ENCODE measurements at regions not wholly inside any gene's neighbourhood (a gene's known extent, or its start where the extent isn't known, plus 50 kb on each side); places are given as distances from the start of the nearest gene placed in this dataset.
"Not testable (repeated sequence)": the region's sequence is repeated elsewhere in the genome, so short reads cannot be mapped to it uniquely, and the experiment has no call there.

DNA sequence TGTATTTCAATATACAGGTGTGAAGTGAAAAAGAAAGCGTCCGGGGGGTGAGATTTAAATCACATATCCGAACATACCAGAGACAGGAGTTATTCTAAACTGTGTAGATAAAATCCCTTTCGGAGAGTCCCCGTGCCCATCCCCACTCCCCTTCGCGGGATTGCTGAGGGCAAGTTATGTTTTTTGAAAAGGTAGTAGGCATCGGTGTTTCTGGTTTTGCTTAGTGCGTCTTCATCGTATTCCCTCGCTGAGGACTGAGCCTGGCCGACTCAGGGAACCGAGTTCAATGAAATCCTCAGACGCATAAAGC lies 583.4 kb downstream of the ZEB2 start:
- peaks cover 0 to 6% of the 10 kb centered on the region in 2 donors for H3K4me1 Mint-ChIP-seq (ENCODE audit: low read depth in 2 of 2)
- no peak for DNase-seq
- H3K36me3 Mint-ChIP-seq (ENCODE audit: insufficient read depth) = no peaks in the 10 kb centered on the region
- no peak for ATAC-seq (replicated peaks)
- H3K27me3 Mint-ChIP-seq = peaks cover 31 to 39% of the 10 kb centered on the region in 2 donors
- H3K4me3 Mint-ChIP-seq = peak overlapping the region; percentile 63 to 72
- H3K27ac Mint-ChIP-seq = no peak overlapping the region
- no peaks in the 10 kb centered on the region for H3K9me3 Mint-ChIP-seq

DNA sequence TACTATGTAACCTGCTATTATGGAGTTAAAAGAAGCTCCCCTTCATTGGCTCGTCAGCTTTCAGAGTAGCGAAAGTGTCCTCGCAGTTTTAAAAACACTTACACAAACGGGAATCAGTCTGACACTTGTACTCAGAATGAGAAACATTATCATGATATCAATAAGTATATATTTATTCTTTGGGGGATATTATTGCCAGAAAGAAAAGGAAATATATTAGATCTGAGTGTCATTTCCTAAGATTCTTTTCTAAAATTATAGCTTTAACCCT lies 584.5 kb downstream of the ZEB2 start:
- DNase-seq (no peak), ATAC-seq (replicated peaks) (no peak)
- Mint-ChIP-seq H3K27me3 (peaks cover 31 to 39% of the 10 kb centered on the region in 2 donors), H3K4me3 (no peak overlapping the region), H3K4me1 (ENCODE audit: low read depth in 2 of 2) (peaks cover 0 to 6% of the 10 kb centered on the region in 2 donors), H3K9me3 (no peaks in the 10 kb centered on the region), H3K36me3 (ENCODE audit: insufficient read depth) (no peaks in the 10 kb centered on the region), H3K27ac (no peak overlapping the region)

DNA sequence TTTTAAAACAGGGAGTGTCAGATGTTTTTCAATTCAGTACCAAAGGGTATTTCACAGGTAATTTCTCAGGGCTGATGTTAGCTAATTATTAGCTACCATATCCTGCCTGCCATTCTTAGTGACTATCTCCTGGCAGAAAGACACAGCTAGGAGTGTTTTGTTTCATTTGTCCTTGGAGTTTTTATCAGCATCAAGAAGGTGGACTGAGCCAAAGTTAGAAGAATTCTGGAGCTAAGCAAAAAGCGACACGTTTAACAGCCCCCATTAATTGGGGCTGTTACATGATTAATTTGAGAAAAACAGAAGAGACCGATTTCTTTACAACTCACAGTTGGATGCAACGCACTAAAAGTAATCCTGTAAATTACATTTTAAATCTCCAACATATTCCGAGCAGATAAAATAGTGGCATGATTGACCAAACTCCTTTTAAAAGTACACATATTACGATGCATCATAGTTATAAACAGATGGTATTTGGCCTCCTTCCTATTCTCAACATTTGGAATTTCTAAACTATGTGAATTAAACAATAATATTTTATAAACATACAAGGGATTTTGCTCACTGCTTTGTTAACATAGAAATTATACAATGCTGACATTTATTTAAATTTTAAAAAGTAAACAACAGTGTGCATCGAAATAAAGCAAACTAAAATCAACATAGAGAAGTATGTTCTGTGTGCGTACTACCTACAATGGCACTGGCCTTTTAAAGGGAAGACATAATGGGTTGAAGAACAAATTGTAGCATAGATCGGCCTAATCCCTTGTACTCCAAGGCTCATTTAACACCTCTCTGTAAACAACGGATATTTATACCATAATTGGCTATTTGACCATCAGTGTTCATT lies 585.1 kb downstream of the ZEB2 start:
- no peaks in the 10 kb centered on the region for H3K9me3 Mint-ChIP-seq
- no peak overlapping the region for H3K4me3 Mint-ChIP-seq
- no peaks in the 10 kb centered on the region for H3K36me3 Mint-ChIP-seq (ENCODE audit: insufficient read depth)
- peaks cover 31 to 37% of the 10 kb centered on the region in 2 donors for H3K27me3 Mint-ChIP-seq
- DNase-seq (no peak), ATAC-seq (replicated peaks) (no peak)
- H3K27ac Mint-ChIP-seq = no peak overlapping the region
- peaks cover 0 to 6% of the 10 kb centered on the region in 2 donors for H3K4me1 Mint-ChIP-seq (ENCODE audit: low read depth in 2 of 2)

DNA sequence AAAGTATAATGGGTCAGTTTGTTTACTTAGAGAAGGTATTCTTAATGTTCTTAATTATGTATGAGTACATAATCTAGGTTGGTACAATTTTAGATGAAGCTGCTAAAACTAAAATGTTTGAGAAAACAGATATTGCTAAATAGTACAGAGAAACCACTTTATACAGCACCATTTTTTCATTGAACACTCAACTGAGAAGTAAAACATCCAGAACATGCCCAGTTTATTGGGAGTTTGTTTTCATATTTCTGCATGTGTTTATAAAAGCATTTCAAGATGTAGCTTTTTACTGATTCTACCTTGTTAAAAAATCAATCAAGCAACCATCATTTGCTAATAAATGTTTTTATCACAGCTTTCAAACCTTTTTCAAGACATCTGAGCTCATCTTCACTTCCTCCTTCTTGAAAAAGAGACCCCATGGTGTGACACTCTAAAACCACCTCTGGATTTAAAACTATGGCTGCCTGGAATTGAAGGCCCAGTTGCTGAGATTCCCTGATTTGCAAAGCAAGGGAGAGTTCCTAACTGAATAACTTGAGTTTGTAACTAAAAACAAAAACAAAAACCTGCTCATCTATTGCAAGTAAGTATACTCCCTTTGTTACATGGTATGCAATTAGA lies 585.9 kb downstream of the ZEB2 start:
- H3K27me3 Mint-ChIP-seq = peaks cover 30% of the 10 kb centered on the region in 2 donors
- no peak overlapping the region for H3K27ac Mint-ChIP-seq
- no peak for ATAC-seq (replicated peaks)
- H3K4me1 Mint-ChIP-seq (ENCODE audit: low read depth in 2 of 2) = peaks cover 0 to 6% of the 10 kb centered on the region in 2 donors
- H3K9me3 Mint-ChIP-seq = no peaks in the 10 kb centered on the region
- no peaks in the 10 kb centered on the region for H3K36me3 Mint-ChIP-seq (ENCODE audit: insufficient read depth)
- no peak for DNase-seq
- no peak overlapping the region for H3K4me3 Mint-ChIP-seq

DNA sequence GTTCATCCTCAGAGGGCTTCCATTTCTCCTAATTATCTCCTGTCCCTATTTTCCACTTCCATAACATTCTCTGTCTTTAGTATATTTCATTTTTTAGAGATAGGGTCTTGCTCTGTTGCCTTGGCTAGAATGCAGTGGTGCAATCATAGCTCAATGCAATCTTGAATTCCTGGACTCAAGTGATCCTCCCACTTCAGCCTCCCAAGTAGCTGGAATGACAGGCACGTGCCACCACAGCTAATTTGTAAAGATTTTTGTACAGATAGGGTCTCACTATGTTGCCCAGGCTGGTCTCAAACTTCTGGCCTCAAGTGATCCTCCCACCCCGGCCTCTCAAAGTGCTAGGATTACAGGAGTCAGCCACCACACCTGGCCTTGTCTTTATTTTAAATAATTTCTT lies 589.0 kb downstream of the ZEB2 start:
- Mint-ChIP-seq H3K4me3 (no peak overlapping the region), H3K9me3 (no peaks in the 10 kb centered on the region), H3K36me3 (ENCODE audit: insufficient read depth) (no peaks in the 10 kb centered on the region), H3K27me3 (peaks cover 16 to 24% of the 10 kb centered on the region in 2 donors), H3K4me1 (ENCODE audit: low read depth in 2 of 2) (no peaks in the 10 kb centered on the region), H3K27ac (no peak overlapping the region)
- DNase-seq = no peak
- no peak for ATAC-seq (replicated peaks)

DNA sequence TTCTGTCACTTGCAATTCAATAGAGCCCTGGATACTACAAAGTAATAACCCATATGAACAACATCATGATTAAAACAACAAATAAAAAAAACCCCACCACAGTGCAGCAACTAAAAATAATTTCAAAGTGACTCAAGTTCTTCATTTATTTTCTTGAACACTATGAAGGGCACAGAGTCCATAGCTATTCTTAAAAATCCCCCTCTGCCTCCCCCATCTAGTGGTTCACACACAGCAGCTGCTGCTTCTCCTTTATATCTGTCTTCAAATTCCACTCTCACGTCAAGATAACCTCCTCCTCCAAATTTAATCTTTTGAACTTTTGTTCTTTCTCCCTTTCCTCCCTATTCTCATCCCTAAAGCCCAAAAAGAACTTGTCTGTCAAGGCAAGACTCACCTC lies 591.3 kb downstream of the ZEB2 start:
- no peak overlapping the region for H3K4me3 Mint-ChIP-seq
- H3K9me3 Mint-ChIP-seq = no peaks in the 10 kb centered on the region
- no peaks in the 10 kb centered on the region for H3K36me3 Mint-ChIP-seq (ENCODE audit: insufficient read depth)
- DNase-seq (no peak), ATAC-seq (replicated peaks) (no peak)
- H3K27me3 Mint-ChIP-seq = peaks cover 8 to 21% of the 10 kb centered on the region in 2 donors
- no peaks in the 10 kb centered on the region for H3K4me1 Mint-ChIP-seq (ENCODE audit: low read depth in 2 of 2)
- H3K27ac Mint-ChIP-seq = no peak overlapping the region

DNA sequence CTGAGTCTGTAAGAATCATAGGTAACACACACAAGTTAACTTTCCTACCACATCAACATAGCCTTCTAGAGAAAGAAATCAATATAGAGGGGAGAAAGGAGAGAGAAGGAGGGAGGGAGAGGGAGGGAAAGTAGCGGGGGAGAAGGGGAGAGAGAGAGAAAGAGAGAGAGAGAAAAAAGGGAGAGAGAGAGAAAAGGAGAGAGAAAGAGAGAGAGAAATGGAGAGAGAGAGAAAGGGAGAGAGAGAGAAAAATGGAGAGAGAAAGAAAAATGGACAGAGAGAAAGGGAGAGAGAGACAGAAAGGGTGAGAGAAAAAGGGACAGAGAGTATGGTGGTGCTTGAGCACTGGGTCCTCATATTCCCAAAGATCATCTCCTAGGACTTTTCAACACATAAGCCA lies 591.7 kb downstream of the ZEB2 start:
- no peak for ATAC-seq (replicated peaks)
- no peak for DNase-seq
- Mint-ChIP-seq H3K4me1 (ENCODE audit: low read depth in 2 of 2) (no peaks in the 10 kb centered on the region), H3K27ac (no peak overlapping the region), H3K4me3 (no peak overlapping the region), H3K27me3 (peaks cover 8 to 21% of the 10 kb centered on the region in 2 donors), H3K36me3 (ENCODE audit: insufficient read depth) (no peaks in the 10 kb centered on the region), H3K9me3 (no peaks in the 10 kb centered on the region)

DNA sequence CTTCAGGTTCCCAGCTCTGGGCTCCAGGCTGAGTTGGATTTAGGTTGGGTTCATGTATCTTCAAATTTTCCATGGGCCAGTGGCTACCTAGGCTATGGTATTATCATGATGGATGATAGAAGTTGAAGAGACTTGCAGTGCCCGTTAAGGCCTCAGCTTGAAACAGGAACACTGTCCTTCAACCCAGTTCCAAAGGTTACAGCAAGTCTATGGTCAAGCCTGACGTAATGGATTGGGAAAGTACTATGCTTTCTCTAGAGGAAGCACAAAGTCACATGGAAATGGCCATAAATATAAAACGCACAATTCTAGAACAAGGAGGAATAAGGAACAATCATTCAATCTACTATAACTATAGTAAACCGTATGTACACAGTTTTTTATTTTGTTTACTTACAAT lies 593.2 kb downstream of the ZEB2 start:
- DNase-seq (no peak), ATAC-seq (replicated peaks) (no peak)
- H3K27ac Mint-ChIP-seq = no peak overlapping the region
- H3K4me3 Mint-ChIP-seq = no peak overlapping the region
- H3K27me3 Mint-ChIP-seq = peaks cover 1 to 14% of the 10 kb centered on the region in 2 donors
- H3K36me3 Mint-ChIP-seq (ENCODE audit: insufficient read depth) = no peaks in the 10 kb centered on the region
- H3K9me3 Mint-ChIP-seq = no peaks in the 10 kb centered on the region
- no peaks in the 10 kb centered on the region for H3K4me1 Mint-ChIP-seq (ENCODE audit: low read depth in 2 of 2)

DNA sequence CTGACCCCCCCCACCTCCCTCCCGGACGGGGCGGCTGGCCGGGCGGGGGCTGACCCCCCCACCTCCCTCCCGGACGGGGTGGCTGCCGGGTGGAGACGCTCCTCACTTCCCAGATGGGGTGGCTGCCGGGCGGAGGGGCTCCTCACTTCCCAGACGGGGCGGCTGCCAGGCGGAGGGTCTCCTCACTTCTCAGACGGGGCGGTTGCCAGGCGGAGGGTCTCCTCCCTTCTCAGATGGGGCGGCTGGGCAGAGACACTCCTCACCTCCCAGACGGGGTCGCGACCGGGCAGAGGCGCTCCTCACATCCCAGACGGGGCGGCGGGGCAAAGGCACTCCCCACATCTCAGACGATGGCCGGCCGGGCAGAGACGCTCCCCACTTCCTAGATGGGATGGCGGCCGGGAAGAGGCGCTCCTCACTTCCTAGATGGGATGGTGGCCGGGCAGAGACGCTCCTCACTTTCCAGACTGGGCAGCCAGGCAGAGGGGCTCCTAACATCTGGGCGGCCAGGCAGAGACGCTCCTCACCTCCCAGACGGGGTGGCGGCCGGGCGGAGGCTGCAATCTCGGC lies 597.6 kb downstream of the ZEB2 start:
- H3K4me1 Mint-ChIP-seq (ENCODE audit: low read depth in 2 of 2); DNase-seq; H3K4me3 Mint-ChIP-seq; H3K36me3 Mint-ChIP-seq (ENCODE audit: insufficient read depth); H3K27ac Mint-ChIP-seq; H3K27me3 Mint-ChIP-seq; ATAC-seq (replicated peaks): not testable (repeated sequence)
- H3K9me3 Mint-ChIP-seq = peaks cover 8 to 12% of the 10 kb centered on the region in 2 donors

DNA sequence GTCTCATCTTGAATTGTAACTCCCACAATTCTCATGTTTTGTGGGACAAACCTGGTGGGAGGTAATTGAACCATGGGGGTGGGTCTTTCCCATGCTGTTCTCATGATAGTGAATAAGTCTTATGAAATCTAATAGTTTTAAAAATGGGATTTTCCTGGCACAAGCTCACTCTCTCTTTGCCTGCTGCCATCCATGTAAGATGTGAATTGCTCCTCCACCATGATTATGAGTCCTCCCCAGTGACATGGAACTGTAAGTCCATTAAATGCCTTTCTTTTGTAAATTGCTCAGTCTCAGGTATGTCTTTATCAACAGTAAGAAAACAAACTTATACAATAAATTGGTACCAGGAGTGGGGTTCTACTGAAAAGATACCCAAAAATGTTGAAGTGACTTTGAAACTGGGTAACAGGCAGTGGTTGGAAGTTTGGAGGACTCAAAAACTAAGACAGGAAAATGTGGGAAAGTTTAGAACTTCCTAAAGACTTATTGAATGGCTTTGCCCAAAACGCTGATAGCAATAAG lies 601.4 kb downstream of the ZEB2 start:
- Mint-ChIP-seq H3K27me3 (no peaks in the 10 kb centered on the region), H3K27ac (no peak overlapping the region), H3K36me3 (ENCODE audit: insufficient read depth) (no peaks in the 10 kb centered on the region), H3K4me1 (ENCODE audit: low read depth in 2 of 2) (no peaks in the 10 kb centered on the region), H3K4me3 (no peak overlapping the region), H3K9me3 (peaks cover 8 to 12% of the 10 kb centered on the region in 2 donors)
- no peak for DNase-seq
- no peak for ATAC-seq (replicated peaks)

DNA sequence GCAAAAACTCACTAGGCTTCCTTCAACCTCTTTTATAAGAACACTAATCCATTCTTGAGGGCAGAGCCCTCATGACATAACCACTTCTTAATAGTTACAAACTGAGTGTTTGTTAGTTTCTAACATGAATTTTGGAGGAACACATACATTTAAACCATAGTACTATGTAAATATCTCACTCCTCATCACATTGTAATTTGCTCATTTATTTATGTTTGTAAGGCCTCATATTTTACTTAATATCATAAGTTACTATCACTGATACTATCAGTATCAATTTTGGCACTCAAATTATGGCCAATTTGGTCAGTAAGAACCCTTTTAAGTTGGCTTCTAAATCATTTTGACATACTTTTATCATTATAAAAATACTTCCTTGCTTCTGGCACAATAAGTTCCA lies 603.1 kb downstream of the ZEB2 start:
- no peak overlapping the region for H3K27ac Mint-ChIP-seq
- no peak for DNase-seq

DNA sequence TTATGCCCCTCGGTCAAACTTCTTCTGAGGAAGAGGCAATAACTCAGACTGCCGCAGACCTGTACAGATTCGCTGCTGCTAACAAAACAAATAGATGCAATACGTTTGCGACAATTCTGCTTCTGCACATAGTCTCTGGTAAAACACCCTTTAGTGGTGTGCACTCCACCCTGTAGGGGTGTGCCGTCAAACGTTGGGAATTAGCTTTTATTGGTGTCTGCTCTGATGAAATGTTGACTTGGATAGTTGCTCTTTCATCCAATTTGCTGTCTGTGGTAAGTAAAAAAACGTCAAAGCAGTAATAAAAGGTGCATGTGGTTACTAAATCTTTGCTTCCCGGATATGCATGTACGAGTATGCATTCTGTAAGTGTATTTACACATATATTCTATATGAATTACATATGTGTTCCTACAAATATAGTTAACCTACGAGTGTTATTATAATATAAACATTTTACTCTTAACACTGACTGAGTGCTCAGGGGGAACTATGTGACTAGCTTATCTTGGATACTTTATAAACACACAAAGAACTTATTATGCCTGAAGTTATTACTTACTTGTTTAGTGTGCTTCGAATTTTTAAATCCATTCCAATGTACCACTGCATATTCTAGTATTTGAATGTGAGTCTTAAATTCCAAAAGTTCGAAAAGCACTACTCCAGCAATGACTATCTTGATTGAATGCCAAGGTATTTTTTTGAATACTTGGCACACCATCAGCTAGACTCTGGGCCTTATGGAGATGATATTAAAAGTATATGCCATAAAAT lies 610.2 kb downstream of the ZEB2 start:
- no peak overlapping the region for H3K4me3 Mint-ChIP-seq
- H3K36me3 Mint-ChIP-seq (ENCODE audit: insufficient read depth) = peaks cover 4% of the 10 kb centered on the region
- H3K27ac Mint-ChIP-seq = no peak overlapping the region
- H3K9me3 Mint-ChIP-seq = no peaks in the 10 kb centered on the region
- no peak for DNase-seq
- ATAC-seq (replicated peaks) = no peak
- H3K4me1 Mint-ChIP-seq (ENCODE audit: low read depth in 2 of 2) = no peaks in the 10 kb centered on the region
- H3K27me3 Mint-ChIP-seq = peaks cover 0 to 7% of the 10 kb centered on the region in 2 donors

More for the DNA sequence above, 603.1 kb downstream of the ZEB2 start:
- Mint-ChIP-seq H3K4me1 (ENCODE audit: low read depth in 2 of 2) (no peaks in the 10 kb centered on the region), H3K9me3 (peaks cover 8 to 12% of the 10 kb centered on the region in 2 donors), H3K27me3 (no peaks in the 10 kb centered on the region), H3K4me3 (no peak overlapping the region), H3K36me3 (ENCODE audit: insufficient read depth) (no peaks in the 10 kb centered on the region)
- no peak for ATAC-seq (replicated peaks)

DNA sequence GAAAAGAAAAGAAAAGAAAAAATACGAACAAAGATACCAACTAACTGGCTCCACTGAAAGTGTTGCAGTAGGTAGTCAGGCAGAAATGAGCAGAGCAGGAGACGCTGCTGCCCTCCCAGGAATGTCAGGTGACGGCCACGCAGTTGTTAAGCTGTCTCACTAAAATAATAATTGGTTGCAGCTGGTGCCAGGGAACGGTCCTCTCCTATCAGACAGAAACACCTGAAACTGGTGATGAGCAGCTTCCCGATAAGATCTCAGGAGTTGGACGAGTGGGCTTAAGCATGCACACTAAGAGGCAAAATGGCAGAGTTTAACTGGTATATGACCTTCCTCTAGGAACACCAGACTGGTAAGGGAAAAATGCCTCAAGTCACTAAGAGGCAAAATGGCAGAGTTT lies 611.1 kb downstream of the ZEB2 start:
- Mint-ChIP-seq H3K27me3 (peaks cover 0 to 7% of the 10 kb centered on the region in 2 donors), H3K4me1 (ENCODE audit: low read depth in 2 of 2) (no peaks in the 10 kb centered on the region), H3K4me3 (no peak overlapping the region), H3K9me3 (no peaks in the 10 kb centered on the region), H3K27ac (no peak overlapping the region), H3K36me3 (ENCODE audit: insufficient read depth) (peaks cover 4% of the 10 kb centered on the region)
- DNase-seq (no peak), ATAC-seq (replicated peaks) (no peak)

Data from effector memory CD8-positive, alpha-beta T cell (primary cell).